GM18502 (cell line): ENCODE measurements at regions not wholly inside any gene's neighbourhood (a gene's known extent, or its start where the extent isn't known, plus 50 kb on each side); places are given as distances from the start of the nearest gene placed in this dataset.
"Not testable (repeated sequence)": the region's sequence is repeated elsewhere in the genome, so short reads cannot be mapped to it uniquely, and the experiment has no call there.

Source experiments
- ATAC-seq: cut with Tn5 transposase; IDR thresholded peaks from one replicate; pipeline ENCODE4 v1.9.1; 2021; ENCODE audit warnings: mild to moderate bottlenecking; ENCODE audit not compliant: unreplicated experiment, poor library complexity

DNA sequence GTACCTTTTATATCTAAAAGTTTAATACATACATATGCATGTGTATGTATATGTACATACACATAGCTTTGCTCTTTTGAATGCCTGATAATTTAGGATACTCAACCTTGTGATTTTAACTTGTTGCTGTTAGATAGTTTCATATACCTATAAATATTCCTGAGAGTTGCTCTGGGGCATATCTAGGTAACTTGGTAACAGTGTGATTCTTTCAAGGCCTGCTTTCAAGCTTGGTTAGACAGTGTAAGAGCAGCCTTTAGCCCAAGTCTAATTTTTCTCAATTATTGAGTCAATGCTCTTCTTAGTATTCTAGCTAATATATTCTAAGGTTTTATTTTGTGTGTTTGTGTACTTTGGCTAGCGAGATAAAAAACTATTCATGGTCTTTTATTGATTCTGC, 762.1 kb upstream of the MIR17HG start:
- ATAC-seq = no peak

- ATAC-seq = no peak
These were observed 756.1 kb upstream of the MIR17HG start for GRCh38 chr13:90591260-90591926.

GRCh38 chr13:90591927-90592268, 755.6 kb upstream of the MIR17HG start:
- ATAC-seq = no peak

GRCh38 chr13:90592943-90593342, 754.5 kb upstream of the MIR17HG start:
- no peak for ATAC-seq

- no peak for ATAC-seq
These were observed 752.8 kb upstream of the MIR17HG start for GRCh38 chr13:90594681-90595080.

DNA sequence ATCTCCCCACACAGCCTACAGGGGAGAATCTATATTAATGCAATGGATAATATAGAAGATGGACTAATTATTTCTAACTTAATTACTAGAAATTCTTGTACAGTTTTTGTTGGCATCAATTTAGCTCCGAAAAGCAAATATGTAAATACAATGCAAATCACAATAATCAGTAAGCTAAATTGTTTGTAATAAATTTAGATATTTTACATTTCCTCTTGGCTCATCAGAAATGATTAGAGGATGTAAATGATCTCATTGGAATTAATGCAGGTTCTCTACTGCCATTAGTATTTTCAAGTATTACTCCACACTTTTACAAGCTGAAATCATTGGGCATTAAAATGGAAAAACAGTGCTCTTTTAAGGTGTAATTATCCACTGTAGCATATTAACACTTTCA, 741.8 kb upstream of the MIR17HG start:
- ATAC-seq = no peak

GRCh38 chr13:90606921-90607320, 740.6 kb upstream of the MIR17HG start:
- not testable (repeated sequence) for ATAC-seq

DNA sequence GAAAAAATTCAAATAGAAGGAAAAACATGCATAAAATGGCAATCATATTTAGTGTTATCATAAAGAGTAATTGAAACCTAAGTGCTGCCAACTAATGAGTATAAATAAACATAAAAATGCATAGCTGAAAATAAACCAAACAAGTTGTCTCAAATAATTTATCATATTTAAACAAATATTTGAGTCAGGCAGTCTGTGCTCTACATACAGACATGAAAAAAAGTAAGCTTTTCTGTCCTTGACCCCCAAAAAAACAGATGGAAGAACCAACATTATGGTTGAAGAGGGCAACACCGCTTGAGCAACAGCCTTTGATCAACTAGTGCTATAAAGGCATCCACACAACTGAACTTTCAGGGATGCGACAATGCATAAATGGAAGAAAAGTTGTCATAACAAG, 735.1 kb upstream of the MIR17HG start:
- ATAC-seq = no peak

DNA sequence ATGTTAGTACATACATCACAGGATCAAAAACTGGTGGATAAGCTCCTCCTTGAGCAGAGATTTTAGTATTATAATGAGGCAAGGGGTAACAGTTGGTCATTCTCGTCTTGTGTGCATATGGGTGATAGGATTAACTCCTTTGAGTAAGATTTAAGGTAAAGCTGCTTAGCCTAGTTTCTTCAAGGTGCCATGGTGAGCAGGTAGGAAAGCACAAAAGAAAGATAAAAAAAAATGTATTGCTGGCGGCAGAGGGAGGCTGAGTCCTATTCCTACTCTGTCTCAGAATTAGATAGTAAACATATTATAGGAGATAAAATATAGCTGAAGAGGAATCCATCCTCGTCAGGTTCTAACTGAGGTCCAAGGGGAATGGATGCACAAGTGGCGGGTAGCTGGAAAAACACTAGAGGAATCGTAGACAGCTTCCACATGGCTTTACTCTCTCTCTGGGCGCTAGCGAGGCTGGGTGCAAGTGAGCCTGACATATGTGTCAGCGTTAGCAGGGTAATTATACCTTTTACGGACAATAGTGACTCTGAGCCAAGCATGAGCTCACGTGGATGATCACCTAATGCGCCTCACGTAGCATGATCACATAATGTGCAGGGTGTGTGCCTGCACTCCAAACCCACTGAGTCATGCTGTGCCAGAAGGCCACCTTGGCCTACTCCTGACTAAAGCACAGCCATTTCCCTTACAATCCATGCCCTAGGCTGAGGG, 734.3 kb upstream of the MIR17HG start:
- ATAC-seq = no peak

- no peak for ATAC-seq
These were observed 732.3 kb upstream of the MIR17HG start for GRCh38 chr13:90615236-90615635.

- ATAC-seq = no peak
These were observed 731.7 kb upstream of the MIR17HG start for GRCh38 chr13:90615767-90616166.

DNA sequence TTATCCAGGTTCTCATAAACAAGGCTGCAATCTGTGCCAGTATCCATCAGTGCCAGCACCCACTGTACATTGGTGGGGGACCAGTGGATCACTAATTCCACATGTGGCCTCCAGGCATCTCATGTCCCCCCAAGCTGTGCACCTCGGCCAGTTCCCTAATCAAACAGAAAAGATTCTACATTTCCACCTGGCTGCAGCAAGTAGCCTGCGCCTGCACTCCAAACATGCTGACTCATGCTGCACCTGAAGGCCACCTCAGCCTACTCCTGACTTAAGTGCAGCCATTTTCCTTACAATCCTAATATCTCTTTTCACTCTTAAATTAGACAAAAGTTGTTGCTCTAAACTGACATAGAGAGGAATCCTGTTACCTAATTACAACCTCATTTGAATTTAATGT, 729.4 kb upstream of the MIR17HG start:
- ATAC-seq = no peak

- no peak for ATAC-seq
These were observed 724.9 kb upstream of the MIR17HG start for GRCh38 chr13:90622541-90622940.

DNA sequence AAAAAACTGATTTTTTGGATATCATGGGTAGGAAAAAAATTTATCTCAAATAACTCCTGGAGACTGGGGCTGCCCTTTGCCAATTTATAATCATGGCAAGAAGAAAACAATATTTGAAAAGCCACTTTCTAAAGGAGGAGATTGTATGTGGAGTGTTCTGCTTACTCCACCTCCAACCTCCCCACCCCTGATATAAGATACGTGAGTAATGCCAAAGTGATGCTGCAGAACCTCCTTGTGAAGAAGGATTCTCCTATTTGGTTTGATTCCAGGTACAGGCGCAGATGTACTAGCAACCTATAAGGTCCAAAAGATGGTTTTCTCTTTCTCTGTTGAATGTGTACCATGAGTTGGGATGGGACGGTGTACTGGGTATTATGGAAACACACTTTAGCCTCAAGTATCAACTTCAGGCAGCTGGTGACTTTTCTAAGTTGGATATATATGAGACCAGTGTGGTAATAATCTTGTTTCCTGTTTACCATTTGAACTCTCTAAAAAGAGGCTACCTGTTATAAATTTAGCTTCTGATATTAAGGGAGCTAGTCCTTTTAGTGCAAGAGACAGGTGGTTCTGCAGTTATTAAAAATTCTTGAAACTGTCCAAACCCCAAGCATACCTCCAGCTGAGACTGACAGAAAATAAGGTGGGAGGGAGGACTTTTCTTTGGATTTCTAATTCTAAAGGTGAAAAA, 724.0 kb upstream of the MIR17HG start:
- ATAC-seq = no peak

GRCh38 chr13:90627813-90628212, 719.7 kb upstream of the MIR17HG start:
- ATAC-seq = no peak

DNA sequence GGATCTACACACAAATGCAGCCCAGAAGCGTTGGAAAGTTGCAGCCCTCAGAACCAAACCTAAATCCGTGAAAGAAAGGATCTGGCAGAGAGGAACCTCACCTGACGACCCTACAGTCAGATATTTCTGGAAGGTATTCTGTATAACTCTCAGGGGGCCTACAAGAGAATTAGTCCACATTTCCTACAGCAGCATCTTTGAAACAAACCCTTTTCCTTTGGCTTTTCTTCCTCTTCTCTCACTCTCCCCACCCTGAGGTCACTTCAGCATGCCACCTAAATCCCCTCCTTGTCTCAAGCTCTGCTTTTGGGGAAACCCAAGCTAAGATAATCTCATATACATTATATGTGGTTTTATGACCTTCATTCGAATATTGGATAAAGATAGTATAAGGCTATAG, 719.0 kb upstream of the MIR17HG start:
- ATAC-seq = no peak

- ATAC-seq = no peak
These were observed 716.8 kb upstream of the MIR17HG start for GRCh38 chr13:90630716-90631115.

DNA sequence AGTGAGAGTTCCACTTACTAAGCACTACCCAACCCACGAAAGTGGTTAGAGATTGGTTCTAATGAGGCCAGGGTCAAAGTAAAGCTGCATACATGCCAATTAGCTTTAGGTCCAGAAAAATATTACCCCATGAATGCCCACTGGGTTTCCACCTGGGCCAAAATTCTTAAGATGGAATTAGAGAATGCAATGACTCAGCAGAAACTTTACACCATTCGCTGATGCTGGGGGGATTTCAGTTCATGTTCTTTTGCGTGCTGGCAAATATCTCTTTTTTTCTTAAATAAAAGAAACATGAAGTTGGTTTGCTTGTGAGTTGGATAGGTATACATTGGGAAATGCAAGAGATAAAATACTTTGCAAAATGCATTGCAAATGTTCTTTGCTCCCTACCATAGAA, 715.3 kb upstream of the MIR17HG start:
- ATAC-seq = no peak

DNA sequence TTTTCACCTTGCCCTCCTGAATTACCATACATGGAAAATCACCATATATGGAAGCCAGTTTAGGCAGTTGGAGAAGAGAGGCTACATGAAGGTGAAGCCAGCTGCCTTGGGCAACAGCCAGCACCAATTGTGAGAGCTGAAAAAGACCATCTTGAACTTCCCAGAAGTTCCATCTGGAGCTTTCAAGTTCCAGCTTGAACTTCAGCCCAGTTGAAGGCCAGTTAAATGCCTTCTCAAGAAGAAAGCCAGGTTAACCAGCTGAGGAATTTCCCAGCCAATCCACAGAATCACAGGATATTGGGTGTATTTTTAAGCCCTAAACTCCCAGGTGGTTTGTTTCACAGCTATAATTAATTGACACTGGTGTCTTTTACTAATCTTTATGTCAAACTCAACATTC, 713.6 kb upstream of the MIR17HG start:
- ATAC-seq = no peak

- ATAC-seq = no peak
These were observed 706.5 kb upstream of the MIR17HG start for GRCh38 chr13:90640976-90641375.

DNA sequence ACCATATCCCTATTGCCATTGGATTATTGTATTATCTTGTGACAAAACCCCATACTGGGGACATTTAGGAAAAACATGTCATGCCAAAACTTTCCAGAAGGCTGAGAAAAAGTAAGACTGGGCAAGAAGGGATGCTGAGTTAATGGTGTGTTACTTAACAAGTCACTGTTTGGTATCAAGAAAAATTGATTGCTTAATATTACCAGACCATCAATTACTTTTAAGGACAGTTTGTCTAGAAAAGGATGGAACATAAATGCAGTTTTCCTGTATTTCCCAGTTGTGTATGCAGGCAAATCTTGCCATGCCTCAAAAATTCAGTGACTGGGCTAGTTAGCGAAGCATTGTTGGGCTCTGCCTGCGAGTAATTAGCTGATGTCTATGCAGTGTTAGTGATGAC, 705.6 kb upstream of the MIR17HG start:
- no peak for ATAC-seq

- no peak for ATAC-seq
These were observed 701.9 kb upstream of the MIR17HG start for GRCh38 chr13:90645582-90645981.
